LNCaP clone FGC (cell line): ENCODE measurements at regions not wholly inside any gene's neighbourhood (a gene's known extent, or its start where the extent isn't known, plus 50 kb on each side); places are given as distances from the start of the nearest gene placed in this dataset.

Experiments
- DNase-seq: peaks from one replicate; pipeline ENCODE4 v3.0.0-alpha.2; 2011; ENCODE audit warnings: low read depth
- H3K4me3 ChIP-seq: 2 replicates; pipeline ENCODE4 v1.5.1; 2011; ENCODE audit warnings: mild to moderate bottlenecking, low read depth, low read length, control low read depth
- TF ChIP-seq, protein P1 (sequence below): IDR thresholded peaks from 2 replicates; pipeline ENCODE4 v1.5.1; 2012; ENCODE audit warnings: mild to moderate bottlenecking; ENCODE audit not compliant: control insufficient read depth, insufficient read depth; ENCODE audit errors: extremely low read depth

DNA sequence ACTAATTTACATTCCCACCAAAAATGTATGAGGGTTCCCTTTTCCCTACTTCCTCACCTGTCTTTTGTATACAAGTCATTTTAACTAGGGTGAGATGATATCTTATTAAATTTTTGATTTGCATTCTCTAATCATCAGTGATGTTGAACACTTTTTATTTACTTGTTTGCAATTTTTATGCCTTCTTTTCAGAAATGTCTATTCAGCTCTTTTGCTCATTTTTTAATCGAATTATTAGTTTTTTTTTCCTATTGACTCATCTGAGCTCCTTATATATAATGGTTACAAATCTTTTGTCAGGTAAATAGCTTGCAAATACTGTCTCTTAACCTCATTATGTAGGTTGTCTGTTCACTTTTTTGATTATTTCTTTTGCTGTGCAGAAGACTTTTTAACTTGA lies 269.4 kb downstream of the CDH19 start:
- no peak for DNase-seq
- H3K4me3 ChIP-seq: no peak overlapping the region
- TF ChIP-seq, protein P1, sequence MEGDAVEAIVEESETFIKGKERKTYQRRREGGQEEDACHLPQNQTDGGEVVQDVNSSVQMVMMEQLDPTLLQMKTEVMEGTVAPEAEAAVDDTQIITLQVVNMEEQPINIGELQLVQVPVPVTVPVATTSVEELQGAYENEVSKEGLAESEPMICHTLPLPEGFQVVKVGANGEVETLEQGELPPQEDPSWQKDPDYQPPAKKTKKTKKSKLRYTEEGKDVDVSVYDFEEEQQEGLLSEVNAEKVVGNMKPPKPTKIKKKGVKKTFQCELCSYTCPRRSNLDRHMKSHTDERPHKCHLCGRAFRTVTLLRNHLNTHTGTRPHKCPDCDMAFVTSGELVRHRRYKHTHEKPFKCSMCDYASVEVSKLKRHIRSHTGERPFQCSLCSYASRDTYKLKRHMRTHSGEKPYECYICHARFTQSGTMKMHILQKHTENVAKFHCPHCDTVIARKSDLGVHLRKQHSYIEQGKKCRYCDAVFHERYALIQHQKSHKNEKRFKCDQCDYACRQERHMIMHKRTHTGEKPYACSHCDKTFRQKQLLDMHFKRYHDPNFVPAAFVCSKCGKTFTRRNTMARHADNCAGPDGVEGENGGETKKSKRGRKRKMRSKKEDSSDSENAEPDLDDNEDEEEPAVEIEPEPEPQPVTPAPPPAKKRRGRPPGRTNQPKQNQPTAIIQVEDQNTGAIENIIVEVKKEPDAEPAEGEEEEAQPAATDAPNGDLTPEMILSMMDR: no peak

DNA sequence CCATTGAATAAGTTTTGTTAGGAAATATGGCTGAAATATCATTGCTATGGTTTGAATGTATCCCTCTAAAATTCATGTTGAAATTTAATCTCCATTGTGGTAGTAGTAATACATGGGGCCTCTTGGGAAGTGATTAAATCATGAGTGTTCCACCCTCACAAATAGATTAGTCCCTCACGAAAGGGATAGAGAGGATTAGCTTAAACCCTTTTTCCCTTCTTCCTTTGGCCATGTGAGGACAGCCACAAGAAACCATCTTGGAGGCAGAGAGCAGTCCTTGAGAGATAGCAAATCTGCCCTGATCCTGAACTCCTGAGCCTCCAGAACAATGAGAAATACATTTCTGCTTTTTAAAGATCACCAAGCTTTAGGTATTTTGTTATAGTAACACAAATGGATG lies 274.2 kb downstream of the CDH19 start:
- TF ChIP-seq, protein P1: no peak
- no peak for DNase-seq
- H3K4me3 ChIP-seq: no peak overlapping the region

DNA sequence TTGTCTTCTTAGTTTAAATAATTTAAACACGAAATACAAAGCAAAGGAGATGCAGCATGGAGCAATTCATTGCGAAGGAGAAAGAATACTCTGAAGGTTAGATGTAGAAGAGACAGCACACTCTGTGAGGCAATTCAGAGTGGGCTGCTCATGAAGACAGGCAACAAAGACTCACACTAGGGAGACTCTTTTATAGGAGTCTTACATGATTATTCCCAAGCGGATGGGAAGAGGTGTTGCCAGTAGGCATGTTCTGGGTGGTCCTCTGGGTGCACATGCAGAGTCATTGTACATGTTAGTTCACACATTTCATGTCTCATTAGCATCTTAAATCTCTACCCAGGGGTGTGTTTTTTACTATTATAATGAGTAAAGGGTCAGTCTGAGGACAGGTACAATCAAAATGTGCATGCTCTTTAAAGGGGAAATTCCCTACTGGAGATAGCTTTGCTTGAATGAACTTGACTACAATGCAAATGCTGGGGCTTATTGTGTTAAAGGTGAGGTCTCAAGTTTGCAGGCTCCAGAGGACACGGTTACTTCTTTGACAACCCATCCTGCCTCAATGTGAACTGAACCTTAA lies 275.5 kb downstream of the CDH19 start:
- TF ChIP-seq, protein P1: no peak
- no peak for DNase-seq
- H3K4me3 ChIP-seq: no peak overlapping the region

DNA sequence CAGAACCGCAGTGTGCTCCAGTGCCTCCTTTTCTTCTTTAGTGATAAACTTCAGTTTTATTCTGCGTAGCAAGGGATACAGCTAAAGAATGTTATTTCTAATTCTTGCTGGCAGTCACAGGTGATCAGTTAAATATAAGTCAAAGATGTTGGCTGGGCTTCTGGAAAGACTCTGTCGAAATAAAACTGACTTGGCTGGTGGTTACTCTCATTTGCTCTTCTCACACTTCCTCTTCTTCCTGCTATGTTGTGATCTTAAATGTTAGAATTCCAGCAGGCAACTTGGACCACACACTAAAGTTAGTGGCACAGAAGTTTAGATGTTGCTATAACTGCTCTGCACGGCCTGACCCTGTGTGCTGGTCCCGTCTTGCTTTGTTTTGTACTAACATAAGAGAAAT lies 278.6 kb downstream of the CDH19 start:
- TF ChIP-seq, protein P1: no peak
- no peak overlapping the region for H3K4me3 ChIP-seq
- no peak for DNase-seq

DNA sequence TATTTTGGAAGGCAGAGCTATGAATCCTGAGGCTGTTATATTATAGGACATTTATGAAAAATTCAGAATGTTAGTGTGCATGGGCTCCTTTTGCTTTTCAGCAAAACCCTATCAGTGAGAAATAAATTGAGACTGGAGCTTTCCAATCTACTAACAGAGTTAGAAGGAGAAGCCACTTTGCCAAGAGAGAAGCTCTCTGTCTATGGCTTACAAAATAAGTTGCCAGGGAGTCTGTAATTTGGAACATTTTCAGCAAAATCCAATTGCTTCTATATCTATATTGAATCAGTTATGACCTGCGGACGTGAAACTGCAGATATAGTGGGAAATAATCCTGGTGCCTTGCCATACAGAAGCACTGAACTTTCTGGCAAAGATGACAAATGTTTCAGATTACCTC lies 279.3 kb downstream of the CDH19 start:
- no peak overlapping the region for H3K4me3 ChIP-seq
- TF ChIP-seq, protein P1: no peak
- DNase-seq: no peak

DNA sequence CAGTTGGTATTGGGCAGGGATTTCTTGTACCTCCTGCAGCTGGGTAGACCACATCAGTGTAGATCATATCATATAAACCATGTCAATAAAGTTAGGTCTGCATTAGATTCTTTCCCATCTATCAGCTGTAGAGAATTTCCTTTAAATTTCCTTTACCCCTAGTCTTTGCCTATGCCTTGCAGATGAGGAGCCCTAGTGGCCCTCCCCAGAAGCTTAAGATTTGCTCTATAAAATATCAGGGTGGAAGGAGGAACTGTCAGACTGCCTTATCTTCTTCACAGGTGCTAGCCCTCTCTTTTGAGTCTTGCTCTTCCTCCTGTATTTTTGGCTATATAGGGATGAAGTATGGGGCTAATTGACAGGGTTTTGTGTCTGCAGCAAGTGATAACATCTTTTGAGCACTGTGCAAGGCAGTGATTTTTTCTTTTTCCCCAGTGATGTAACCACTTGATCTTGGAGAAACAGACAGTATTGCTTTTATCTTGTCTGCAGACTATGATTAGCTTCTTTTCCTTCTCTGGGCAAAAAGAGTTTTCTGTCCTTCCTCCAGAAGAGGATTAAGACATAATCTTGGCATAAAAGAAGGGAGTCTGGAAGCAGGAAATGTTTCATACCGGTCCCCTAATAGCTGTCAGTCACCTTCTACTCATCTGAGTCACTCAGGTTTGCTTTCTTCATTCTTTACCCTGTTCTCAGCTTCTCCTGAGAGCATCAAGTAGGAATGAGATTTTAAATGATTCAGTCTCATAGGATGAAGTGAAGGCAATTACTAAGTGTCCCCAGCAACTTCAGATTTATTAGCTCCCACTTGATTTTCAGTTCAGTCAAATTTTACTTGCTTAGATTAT lies 286.4 kb downstream of the CDH19 start:
- TF ChIP-seq, protein P1: no peak
- H3K4me3 ChIP-seq: no peak overlapping the region
- no peak for DNase-seq
